Non-pigmented ciliary epithelial cell (primary cell): ENCODE measurements at regions not wholly inside any gene's neighbourhood (a gene's known extent, or its start where the extent isn't known, plus 50 kb on each side); places are given as distances from the start of the nearest gene placed in this dataset.

Experiments used
- DNase-seq: peaks from one replicate; pipeline ENCODE4 v3.0.0-alpha.2; 2010; ENCODE audit warnings: low read depth

GRCh38 chr14:26395726-26396125, 202.1 kb downstream of the NOVA1 start:
- DNase-seq: no peak

DNA sequence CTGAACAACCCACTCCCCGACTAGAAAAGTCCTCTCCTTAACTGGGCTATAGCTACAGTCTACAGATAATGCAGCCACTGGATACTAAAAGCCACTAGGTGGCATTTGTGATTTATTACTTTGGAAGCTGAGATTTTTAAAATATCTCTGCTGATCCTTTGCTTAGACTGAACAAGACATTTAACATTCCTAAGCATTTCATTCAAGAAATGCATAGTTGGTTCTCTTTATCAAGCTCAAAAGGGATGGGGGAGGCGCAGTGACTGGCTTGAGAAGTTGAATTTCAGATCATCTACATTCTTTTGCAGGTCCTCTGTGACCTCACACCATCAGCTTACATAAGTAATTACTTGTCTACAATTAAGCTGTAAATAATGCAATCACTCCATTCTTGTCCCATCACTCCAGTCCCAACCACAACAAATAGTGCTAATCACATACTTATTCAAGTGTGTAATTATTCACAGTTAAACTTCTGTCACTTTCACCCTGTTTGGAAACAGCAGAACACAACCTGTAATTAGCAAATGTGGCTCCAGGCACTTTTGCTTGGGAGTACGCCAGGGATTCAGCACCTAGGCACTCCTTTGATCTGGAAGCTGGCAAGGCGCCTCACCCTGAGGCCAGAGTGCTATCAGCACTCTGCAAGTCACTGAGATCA, 203.6 kb downstream of the NOVA1 start:
- no peak for DNase-seq

- DNase-seq: no peak
Observed at GRCh38 chr14:26392498-26392897, 205.3 kb downstream of the NOVA1 start.

- DNase-seq: no peak
Observed at GRCh38 chr14:26389646-26390508, 208.0 kb downstream of the NOVA1 start.

DNA sequence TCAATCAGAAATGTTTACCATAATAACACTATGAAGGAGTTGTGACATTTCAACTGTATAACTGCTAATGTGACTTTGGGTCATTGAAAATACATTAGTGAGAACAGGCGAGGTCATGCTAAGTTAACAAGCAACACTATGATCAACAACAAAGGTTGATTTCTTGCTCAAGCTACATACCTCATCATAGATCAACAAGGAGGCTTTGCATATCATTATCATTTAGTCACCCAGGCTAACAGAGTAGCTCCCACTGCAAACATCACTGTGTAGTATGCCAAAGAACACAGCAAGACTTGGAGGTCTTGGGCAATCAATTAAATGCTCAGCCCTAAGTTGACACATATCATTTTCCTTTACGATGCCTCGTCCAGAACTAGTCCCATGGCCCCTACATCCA, 212.5 kb downstream of the NOVA1 start:
- DNase-seq: no peak

- no peak for DNase-seq
Observed at GRCh38 chr14:26382901-26383685, 214.7 kb downstream of the NOVA1 start.

- DNase-seq: no peak
Observed at GRCh38 chr14:26381405-26381804, 216.4 kb downstream of the NOVA1 start.

- DNase-seq: no peak
Observed at GRCh38 chr14:26380637-26381036, 217.2 kb downstream of the NOVA1 start.

DNA sequence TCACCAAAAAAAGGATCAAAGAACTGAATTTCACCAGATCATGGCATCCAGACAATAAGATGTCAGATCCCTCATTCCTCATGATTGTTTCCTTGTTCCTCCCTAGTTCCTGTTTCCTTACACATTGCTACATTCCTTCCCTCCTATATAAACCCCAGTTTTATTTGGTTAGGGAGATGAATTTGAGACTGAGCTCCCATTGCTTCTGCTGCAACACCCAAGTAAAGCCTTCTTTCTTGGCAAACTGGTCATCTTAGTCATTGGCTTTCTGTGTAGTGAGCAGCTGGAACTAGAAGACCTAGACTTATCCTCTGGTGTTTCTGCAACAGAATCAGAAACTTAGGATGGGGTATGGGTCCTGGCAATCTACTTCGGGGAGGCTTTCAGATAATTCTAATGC, 217.9 kb downstream of the NOVA1 start:
- DNase-seq: no peak

- DNase-seq: no peak
Observed at GRCh38 chr14:26377150-26377549, 220.7 kb downstream of the NOVA1 start.

- no peak for DNase-seq
Observed at GRCh38 chr14:26370115-26370514, 227.7 kb downstream of the NOVA1 start.

DNA sequence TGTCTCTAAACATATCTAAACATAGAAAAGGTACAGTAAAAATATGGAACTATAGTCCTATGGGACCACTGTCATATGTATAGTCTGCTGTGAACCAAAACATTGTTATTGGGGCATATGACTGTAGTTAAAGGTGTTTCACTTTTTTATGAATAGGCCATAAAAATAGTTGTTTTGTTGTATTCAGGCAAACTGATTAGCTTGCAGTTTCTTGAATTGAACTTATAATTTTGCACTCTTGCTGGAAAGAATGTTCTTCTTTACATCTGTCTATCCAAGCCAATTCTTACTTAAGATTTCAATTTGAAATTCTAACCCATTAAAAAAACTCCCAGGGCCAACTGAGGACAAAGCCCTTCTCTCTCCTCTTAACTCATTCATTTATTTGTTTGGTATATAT, 234.1 kb downstream of the NOVA1 start:
- no peak for DNase-seq

DNA sequence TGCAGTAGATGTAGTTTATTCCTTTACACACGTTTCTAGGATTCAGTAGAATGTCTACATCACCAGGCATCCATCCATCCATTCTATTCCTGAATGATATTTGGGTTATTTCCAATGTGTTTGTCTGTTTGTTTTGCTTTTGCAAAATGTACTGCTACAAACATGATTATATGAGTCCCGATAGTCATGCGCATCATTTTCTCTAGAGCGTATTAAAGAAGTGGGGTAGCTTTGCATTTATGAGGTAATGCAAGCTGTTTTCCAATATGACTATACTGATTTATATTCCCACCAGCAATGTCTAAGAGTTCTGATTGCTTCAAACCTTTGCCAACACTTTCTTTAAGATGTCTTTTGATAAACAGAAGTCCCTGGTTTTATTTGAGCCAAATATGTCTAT, 253.2 kb downstream of the NOVA1 start:
- DNase-seq: no peak

DNA sequence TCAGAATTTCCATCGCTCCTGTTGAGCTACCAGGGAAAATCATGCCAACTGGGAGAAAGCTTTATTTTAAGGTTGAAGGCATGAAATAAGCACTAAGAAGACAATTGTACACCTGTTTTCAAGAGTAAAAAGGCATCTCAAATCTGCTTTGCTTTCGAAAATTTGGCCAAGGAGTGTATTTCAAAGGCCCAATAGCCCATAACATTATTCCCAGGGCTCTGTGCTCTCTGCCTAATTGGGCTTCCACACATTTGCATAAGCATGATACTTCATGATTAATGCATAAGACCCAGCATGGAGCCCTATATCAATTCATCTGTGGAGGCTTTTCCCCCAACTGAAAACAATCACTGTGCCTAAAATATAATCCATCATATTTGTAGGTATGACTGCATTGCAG, 258.5 kb downstream of the NOVA1 start:
- DNase-seq: no peak

DNA sequence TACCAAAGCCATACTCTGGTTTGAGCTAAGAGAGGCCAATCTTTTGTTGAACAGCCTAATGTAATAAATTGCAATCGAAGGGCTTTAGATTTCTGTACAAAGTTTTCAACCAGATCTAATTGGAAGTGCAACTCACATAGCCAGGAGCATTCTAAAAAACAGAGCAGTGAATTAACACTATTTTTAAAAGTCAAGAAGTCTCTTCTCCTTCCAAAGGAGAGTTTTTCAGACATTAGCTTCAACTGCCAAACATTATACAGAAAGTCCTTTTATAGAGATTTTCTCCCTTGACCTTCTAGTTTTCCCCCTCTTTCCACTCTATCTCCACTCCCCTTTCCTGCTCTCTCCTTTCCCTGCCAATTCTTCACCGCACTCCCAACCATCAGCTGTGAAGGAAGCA, 259.6 kb downstream of the NOVA1 start:
- DNase-seq: no peak

DNA sequence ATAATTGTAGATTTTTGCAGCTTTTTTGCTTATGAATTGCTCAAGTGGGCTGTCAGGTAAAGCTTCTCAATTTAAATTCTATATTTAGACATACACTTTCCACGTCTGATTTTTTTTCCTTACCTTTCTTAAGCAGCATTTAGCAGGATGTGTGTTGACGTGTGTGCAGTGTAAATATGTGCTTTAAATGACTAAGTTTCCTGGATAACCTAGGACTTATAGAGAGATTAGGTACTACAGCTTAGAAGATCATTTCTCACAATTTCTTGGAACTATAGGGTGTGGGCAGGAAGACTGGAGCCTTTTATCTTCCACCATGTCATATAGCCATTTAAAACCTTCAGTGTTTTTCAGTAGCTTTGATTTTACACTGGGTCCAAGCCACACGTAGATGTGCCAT, 263.5 kb downstream of the NOVA1 start:
- no peak for DNase-seq

DNA sequence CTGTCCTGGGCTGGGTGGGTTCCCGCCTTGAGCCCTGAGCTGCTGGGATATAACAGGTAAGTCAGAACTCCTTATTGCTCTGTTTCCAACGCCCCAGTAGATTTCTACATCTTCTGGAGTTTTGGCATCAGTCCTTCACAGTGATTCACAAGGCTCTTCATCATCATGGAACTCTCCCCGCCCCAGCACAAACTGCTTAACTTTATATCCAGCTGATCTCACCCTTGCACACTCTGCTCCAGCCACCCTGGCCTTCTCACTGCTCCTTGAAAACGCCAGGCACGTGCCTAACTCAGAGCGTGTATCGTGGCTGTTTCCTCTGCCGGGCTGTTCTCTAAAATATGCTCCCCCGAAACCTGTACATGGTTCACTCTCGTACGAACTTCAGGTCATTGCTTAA, 264.9 kb downstream of the NOVA1 start:
- no peak for DNase-seq

GRCh38 chr14:26330982-26331381, 266.9 kb downstream of the NOVA1 start:
- DNase-seq: no peak

DNA sequence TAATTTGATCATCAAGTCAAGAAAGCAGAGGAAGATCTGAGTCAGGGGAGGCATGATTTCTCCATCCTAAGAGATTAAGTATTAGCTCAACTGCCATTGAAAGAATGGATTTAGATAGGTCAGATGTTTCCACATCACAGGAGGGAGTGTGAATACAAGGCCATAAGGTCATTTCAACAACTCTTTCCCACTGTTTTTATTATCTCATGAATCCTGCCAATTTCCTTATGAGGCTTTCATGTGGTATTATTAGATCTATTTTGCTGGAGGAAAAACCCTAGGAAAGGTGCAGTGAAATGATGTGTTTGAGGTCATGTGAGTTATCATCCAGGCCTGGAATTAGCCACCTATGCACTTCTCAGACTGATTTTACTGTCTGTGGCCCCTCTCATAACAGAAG, 269.0 kb downstream of the NOVA1 start:
- DNase-seq: no peak

DNA sequence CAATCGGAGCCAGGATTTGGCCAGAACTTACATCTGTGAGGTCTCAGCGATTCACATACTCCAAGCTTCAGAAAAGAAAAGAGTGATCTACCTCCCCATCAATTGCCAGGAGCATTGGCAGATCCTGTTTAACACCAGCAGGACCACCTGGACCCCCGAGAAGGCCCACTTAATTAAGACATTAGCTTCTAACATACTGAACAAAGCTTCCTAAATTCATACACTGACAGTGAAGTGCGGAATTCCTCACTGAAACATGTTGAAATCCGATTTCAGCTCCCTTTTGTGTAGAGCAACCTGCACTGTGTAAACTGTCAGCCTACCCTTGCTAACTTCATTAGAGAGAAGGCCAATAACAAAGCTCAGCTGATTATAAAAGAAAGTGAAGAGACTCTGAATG, 274.0 kb downstream of the NOVA1 start:
- no peak for DNase-seq

DNA sequence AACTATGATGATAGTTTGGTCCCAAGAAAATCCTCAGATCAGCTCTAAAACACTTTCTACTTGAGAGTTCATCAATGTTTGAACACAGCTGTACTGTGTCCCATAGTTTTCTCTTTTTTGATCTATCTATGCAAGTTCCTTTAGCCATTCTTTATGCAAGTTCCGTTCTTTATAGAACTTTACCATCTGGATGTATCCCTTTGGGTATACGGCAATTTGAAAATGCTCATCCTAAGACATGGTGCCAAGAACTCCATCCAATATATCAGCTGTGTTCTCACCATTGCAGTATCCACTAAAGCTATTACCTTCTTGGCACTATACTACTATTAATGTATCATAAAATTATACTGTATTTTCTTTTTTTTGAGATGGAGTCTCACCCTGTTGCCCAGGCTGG, 276.9 kb downstream of the NOVA1 start:
- DNase-seq: no peak

- no peak for DNase-seq
Observed at GRCh38 chr14:26319139-26319864, 278.5 kb downstream of the NOVA1 start.
